Mammary epithelial cell (primary cell): ENCODE measurements at regions not wholly inside any gene's neighbourhood (a gene's known extent, or its start where the extent isn't known, plus 50 kb on each side); places are given as distances from the start of the nearest gene placed in this dataset.

Experiments used
- EZH2 ChIP-seq: IDR thresholded peaks from 2 replicates; pipeline ENCODE4 v1.6.1; 2012; ENCODE audit warnings: low read length, inconsistent platforms, borderline replicate concordance
- TF ChIP-seq, protein P1 (sequence below), 2 donors: IDR thresholded peaks in 1 of 2; conservative IDR thresholded peaks in 1 of 2; 2 replicates each; pipeline ENCODE4 v1.5.1; 2011 to 2012; ENCODE audit warnings: inconsistent platforms in 2 of 2, low read length in 2 of 2, mild to moderate bottlenecking in 2 of 2, control low read depth in 1 of 2, low read depth in 1 of 2; ENCODE audit not compliant: insufficient read depth in 1 of 2; ENCODE audit errors: extremely low read depth in 1 of 2

DNA sequence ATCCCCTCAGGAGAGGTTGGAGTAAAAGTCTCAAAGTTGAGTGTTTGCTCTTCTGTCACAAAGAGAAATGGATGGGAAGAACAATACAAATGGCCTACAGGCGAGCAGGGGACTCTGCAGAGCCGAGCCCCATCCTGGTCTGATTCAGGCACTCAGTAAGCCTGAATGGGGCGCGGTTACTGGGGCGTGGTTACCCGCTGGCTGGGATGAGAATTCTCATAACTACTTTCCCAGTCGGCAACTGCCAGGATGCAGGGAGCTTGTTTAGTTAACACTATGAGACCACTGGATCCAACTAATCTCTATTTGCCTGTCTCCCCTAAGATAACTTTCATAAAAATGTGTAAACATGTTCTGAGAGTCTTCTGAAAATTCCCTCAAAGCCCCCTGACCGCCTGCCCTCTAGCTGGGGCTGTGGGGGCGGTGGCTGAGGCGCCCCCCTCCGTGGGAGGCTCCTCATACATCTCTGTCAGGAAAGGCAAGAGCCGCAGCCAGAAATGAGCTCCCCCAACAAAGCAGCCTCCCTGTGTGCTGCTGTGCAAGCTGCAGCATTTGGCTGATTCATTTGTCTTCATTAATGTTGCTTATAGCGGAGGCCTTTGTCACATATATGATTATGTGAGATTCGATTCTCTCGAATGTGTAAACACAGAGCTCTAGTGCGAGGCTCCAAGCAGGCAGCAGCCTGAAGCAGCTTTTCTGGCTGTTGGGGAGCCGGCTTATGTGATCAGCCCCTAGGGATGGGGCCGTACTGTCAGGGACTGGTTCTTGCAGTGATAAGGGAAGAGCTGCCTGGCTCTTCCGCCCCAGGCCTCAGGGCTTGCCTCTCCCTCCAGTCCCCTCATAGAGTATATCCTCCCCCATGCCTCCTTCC lies 126.1 kb upstream of the ARHGAP5 start:
- TF ChIP-seq, protein P1, sequence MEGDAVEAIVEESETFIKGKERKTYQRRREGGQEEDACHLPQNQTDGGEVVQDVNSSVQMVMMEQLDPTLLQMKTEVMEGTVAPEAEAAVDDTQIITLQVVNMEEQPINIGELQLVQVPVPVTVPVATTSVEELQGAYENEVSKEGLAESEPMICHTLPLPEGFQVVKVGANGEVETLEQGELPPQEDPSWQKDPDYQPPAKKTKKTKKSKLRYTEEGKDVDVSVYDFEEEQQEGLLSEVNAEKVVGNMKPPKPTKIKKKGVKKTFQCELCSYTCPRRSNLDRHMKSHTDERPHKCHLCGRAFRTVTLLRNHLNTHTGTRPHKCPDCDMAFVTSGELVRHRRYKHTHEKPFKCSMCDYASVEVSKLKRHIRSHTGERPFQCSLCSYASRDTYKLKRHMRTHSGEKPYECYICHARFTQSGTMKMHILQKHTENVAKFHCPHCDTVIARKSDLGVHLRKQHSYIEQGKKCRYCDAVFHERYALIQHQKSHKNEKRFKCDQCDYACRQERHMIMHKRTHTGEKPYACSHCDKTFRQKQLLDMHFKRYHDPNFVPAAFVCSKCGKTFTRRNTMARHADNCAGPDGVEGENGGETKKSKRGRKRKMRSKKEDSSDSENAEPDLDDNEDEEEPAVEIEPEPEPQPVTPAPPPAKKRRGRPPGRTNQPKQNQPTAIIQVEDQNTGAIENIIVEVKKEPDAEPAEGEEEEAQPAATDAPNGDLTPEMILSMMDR (conservative IDR thresholded peaks at IDR 0.05 in 1 of 2, IDR thresholded peaks at IDR 0.05 in 1 of 2; ENCODE audit: extremely low read depth in 1 of 2, insufficient read depth in 1 of 2, low read depth in 1 of 2, low read length in 2 of 2), result no peak
- no peak for TF ChIP-seq EZH2
